GM12878 (cell line): ENCODE measurements at regions not wholly inside any gene's neighbourhood (a gene's known extent, or its start where the extent isn't known, plus 50 kb on each side); places are given as distances from the start of the nearest gene placed in this dataset.
A peak's percentile ranks its signal among the peaks of the same experiment; 100 is the strongest.

ENCODE experiments used
- BACH1 ChIP-seq: fragments of 450-650 bp; IDR thresholded peaks from 2 replicates; pipeline ENCODE4 v1.6.1; 2017; ENCODE audit warnings: mild to moderate bottlenecking, borderline replicate concordance
- CEBPB ChIP-seq, 2 experiments: fragments of 150-350 bp in 1 of 2; IDR thresholded peaks; 2 replicates each; pipeline ENCODE4 v1.6.1; 2012 to 2014; ENCODE audit warnings: low read depth in 2 of 2, low read length in 2 of 2, borderline replicate concordance in 1 of 2, inconsistent platforms in 1 of 2
- EED ChIP-seq: sonication (generic); IDR thresholded peaks from 2 replicates; pipeline ENCODE4 v1.6.1; 2016; ENCODE audit warnings: antibody characterized with exemption, low read depth
- ESRRA ChIP-seq: IDR thresholded peaks from 2 replicates; pipeline ENCODE4 v1.6.1; 2012; ENCODE audit warnings: mild to moderate bottlenecking, low read length, improper control_type of control experiment
- IKZF1 ChIP-seq: fragments of 450-650 bp; conservative IDR thresholded peaks from 2 replicates; pipeline ENCODE4 v1.6.1; 2017; ENCODE audit warnings: antibody characterized with exemption, mild to moderate bottlenecking
- MEF2B ChIP-seq: fragments of 450-650 bp; IDR thresholded peaks from 2 replicates; pipeline ENCODE4 v1.6.1; 2018; ENCODE audit warnings: mild to moderate bottlenecking, moderate library complexity; ENCODE audit not compliant: partially characterized antibody, poor library complexity, severe bottlenecking
- MTA3 ChIP-seq: IDR thresholded peaks from 2 replicates; pipeline ENCODE4 v1.6.1; 2012; ENCODE audit warnings: low read length, inconsistent platforms, borderline replicate concordance
- NFIC ChIP-seq: IDR thresholded peaks from 2 replicates; pipeline ENCODE4 v1.6.1; 2012; ENCODE audit warnings: low read depth, mild to moderate bottlenecking, inconsistent platforms, low read length, moderate library complexity
- NFXL1 ChIP-seq: fragments of 450-650 bp; IDR thresholded peaks from 2 replicates; pipeline ENCODE4 v1.6.1; 2017; ENCODE audit warnings: antibody characterized with exemption, mild to moderate bottlenecking, borderline replicate concordance
- NR2F1 ChIP-seq: fragments of 450-650 bp; conservative IDR thresholded peaks from 2 replicates; pipeline ENCODE4 v1.6.1; 2017; ENCODE audit warnings: mild to moderate bottlenecking
- NRF1 ChIP-seq: conservative IDR thresholded peaks from 2 replicates; pipeline ENCODE4 v1.6.1; 2011; ENCODE audit warnings: mild to moderate bottlenecking, low read depth, low read length, improper control_type of control experiment
- PAX8 ChIP-seq: fragments of 450-650 bp; IDR thresholded peaks from 2 replicates; pipeline ENCODE4 v1.6.1; 2017; ENCODE audit warnings: mild to moderate bottlenecking, moderate library complexity
- POLR2AphosphoS5 ChIP-seq: IDR thresholded peaks from 2 replicates; pipeline ENCODE4 v1.6.1; 2011; ENCODE audit warnings: mild to moderate bottlenecking, low read length, inconsistent platforms
- SMAD5 ChIP-seq: IDR thresholded peaks from 2 replicates; pipeline ENCODE4 v1.6.1; 2016; ENCODE audit warnings: antibody characterized with exemption, low read depth
- SUPT20H ChIP-seq: IDR thresholded peaks from 2 replicates; pipeline ENCODE4 v1.6.1; 2011; ENCODE audit warnings: low read depth, mild to moderate bottlenecking, low read length, moderate library complexity, borderline replicate concordance; ENCODE audit not compliant: control insufficient read depth
- WRNIP1 ChIP-seq: IDR thresholded peaks from 2 replicates; pipeline ENCODE4 v1.6.1; 2011; ENCODE audit warnings: low read depth, low read length, improper control_type of control experiment, borderline replicate concordance
- YBX1 ChIP-seq: fragments of 450-650 bp; IDR thresholded peaks from 2 replicates; pipeline ENCODE4 v1.6.1; 2016; ENCODE audit warnings: antibody characterized with exemption
- ZZZ3 ChIP-seq: IDR thresholded peaks from 2 replicates; pipeline ENCODE4 v1.6.1; 2011; ENCODE audit warnings: low read depth; ENCODE audit not compliant: control insufficient read depth, insufficient read length
- TF ChIP-seq, protein P1 (sequence below): fragments of 450-650 bp; IDR thresholded peaks from 2 replicates; pipeline ENCODE4 v1.6.1; 2018; ENCODE audit warnings: mild to moderate bottlenecking, low read depth, moderate library complexity; ENCODE audit not compliant: partially characterized antibody
- TF ChIP-seq, protein P2 (sequence below): IDR thresholded peaks from 2 replicates; pipeline ENCODE4 v1.6.1; 2012; ENCODE audit warnings: low read depth, low read length, improper control_type of control experiment
- TF ChIP-seq, protein P3 (sequence below): fragments of 450-650 bp; IDR thresholded peaks from 2 replicates; pipeline ENCODE4 v1.6.1; 2018; ENCODE audit warnings: borderline replicate concordance, mild to moderate bottlenecking; ENCODE audit not compliant: partially characterized antibody
- TF ChIP-seq, protein P4 (sequence below): IDR thresholded peaks from 2 replicates; pipeline ENCODE4 v1.6.1; 2012; ENCODE audit warnings: low read length, inconsistent platforms
- TF ChIP-seq, protein P5 (sequence below): fragments of 450-650 bp; IDR thresholded peaks from 2 replicates; pipeline ENCODE4 v1.6.1; 2017; ENCODE audit warnings: mild to moderate bottlenecking, low read depth, inconsistent platforms; ENCODE audit not compliant: poor library complexity, severe bottlenecking

DNA sequence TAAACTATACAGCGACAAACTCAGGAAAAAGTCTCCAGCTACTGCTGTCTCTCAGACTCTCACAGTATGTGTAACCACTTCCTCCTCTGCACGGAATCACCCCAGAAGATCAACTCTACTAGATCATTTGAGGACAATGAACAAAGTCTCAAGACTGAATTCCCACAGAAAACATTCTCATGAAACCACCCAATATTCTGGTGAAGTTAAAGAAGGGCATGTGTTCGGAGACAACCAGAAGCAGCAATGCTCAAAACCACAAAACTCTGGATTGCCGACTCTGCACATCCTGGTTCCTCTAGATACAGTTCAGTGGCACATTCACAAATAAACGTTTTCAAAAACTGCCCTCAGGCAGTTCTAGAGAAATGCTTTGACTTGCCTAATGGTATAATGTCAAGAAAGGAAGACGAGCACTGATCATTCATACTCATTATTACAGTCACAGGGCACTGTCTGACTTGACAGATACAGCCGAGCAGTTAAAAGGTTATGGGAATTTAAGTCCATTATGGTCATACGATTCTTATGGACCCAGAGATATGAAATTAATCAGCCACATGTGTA lies 91.9 kb upstream of the STK17B start (continued):
- peak; percentile 83 for TF ChIP-seq NFIC
- TF ChIP-seq, protein P1, sequence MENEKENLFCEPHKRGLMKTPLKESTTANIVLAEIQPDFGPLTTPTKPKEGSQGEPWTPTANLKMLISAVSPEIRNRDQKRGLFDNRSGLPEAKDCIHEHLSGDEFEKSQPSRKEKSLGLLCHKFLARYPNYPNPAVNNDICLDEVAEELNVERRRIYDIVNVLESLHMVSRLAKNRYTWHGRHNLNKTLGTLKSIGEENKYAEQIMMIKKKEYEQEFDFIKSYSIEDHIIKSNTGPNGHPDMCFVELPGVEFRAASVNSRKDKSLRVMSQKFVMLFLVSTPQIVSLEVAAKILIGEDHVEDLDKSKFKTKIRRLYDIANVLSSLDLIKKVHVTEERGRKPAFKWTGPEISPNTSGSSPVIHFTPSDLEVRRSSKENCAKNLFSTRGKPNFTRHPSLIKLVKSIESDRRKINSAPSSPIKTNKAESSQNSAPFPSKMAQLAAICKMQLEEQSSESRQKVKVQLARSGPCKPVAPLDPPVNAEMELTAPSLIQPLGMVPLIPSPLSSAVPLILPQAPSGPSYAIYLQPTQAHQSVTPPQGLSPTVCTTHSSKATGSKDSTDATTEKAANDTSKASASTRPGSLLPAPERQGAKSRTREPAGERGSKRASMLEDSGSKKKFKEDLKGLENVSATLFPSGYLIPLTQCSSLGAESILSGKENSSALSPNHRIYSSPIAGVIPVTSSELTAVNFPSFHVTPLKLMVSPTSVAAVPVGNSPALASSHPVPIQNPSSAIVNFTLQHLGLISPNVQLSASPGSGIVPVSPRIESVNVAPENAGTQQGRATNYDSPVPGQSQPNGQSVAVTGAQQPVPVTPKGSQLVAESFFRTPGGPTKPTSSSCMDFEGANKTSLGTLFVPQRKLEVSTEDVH = peak; percentile 40
- TF ChIP-seq IKZF1 = peak; percentile 75
- TF ChIP-seq NRF1 = no peak
- TF ChIP-seq, protein P2, sequence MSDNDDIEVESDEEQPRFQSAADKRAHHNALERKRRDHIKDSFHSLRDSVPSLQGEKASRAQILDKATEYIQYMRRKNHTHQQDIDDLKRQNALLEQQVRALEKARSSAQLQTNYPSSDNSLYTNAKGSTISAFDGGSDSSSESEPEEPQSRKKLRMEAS = no peak
- peak; percentile 87 for TF ChIP-seq MEF2B
- TF ChIP-seq PAX8 = no peak
- no peak for TF ChIP-seq BACH1
- TF ChIP-seq, protein P3, sequence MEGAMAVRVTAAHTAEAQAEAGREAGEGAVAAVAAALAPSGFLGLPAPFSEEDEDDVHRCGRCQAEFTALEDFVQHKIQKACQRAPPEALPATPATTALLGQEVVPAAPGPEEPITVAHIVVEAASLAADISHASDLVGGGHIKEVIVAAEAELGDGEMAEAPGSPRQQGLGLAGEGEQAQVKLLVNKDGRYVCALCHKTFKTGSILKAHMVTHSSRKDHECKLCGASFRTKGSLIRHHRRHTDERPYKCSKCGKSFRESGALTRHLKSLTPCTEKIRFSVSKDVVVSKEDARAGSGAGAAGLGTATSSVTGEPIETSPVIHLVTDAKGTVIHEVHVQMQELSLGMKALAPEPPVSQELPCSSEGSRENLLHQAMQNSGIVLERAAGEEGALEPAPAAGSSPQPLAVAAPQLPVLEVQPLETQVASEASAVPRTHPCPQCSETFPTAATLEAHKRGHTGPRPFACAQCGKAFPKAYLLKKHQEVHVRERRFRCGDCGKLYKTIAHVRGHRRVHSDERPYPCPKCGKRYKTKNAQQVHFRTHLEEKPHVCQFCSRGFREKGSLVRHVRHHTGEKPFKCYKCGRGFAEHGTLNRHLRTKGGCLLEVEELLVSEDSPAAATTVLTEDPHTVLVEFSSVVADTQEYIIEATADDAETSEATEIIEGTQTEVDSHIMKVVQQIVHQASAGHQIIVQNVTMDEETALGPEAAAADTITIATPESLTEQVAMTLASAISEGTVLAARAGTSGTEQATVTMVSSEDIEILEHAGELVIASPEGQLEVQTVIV = no peak
- no peak for TF ChIP-seq SMAD5
- no peak for TF ChIP-seq YBX1
- TF ChIP-seq ESRRA = no peak
- TF ChIP-seq NR2F1 = no peak
- TF ChIP-seq, protein P4, sequence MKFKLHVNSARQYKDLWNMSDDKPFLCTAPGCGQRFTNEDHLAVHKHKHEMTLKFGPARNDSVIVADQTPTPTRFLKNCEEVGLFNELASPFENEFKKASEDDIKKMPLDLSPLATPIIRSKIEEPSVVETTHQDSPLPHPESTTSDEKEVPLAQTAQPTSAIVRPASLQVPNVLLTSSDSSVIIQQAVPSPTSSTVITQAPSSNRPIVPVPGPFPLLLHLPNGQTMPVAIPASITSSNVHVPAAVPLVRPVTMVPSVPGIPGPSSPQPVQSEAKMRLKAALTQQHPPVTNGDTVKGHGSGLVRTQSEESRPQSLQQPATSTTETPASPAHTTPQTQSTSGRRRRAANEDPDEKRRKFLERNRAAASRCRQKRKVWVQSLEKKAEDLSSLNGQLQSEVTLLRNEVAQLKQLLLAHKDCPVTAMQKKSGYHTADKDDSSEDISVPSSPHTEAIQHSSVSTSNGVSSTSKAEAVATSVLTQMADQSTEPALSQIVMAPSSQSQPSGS = peak; percentile 96
- no peak for TF ChIP-seq SUPT20H
- TF ChIP-seq WRNIP1 = no peak
- no peak for TF ChIP-seq ZZZ3
- TF ChIP-seq MTA3 = peak; percentile 63; the same call in 1 of the 2 replicates
- TF ChIP-seq EED = peak; percentile 68
- TF ChIP-seq NFXL1 = no peak
- TF ChIP-seq, protein P5, sequence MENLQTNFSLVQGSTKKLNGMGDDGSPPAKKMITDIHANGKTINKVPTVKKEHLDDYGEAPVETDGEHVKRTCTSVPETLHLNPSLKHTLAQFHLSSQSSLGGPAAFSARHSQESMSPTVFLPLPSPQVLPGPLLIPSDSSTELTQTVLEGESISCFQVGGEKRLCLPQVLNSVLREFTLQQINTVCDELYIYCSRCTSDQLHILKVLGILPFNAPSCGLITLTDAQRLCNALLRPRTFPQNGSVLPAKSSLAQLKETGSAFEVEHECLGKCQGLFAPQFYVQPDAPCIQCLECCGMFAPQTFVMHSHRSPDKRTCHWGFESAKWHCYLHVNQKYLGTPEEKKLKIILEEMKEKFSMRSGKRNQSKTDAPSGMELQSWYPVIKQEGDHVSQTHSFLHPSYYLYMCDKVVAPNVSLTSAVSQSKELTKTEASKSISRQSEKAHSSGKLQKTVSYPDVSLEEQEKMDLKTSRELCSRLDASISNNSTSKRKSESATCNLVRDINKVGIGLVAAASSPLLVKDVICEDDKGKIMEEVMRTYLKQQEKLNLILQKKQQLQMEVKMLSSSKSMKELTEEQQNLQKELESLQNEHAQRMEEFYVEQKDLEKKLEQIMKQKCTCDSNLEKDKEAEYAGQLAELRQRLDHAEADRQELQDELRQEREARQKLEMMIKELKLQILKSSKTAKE = peak; percentile 72
- TF ChIP-seq CEBPB (IDR thresholded peaks at IDR 0.05; ENCODE audit: borderline replicate concordance in 1 of 2, low read depth in 2 of 2, low read length in 2 of 2) = no peak
- TF ChIP-seq POLR2AphosphoS5 = no peak
